AG09319 (cell line): ENCODE measurements at regions not wholly inside any gene's neighbourhood (a gene's known extent, or its start where the extent isn't known, plus 50 kb on each side); places are given as distances from the start of the nearest gene placed in this dataset.

Experiments used
- DNase-seq: peaks from one replicate; pipeline ENCODE4 v3.0.0-alpha.2; 2010; ENCODE audit warnings: low read depth; ENCODE audit errors: extremely low read depth
- CTCF ChIP-seq: IDR thresholded peaks from 2 replicates; pipeline ENCODE4 v1.5.1; 2011; ENCODE audit warnings: low read depth, mild to moderate bottlenecking, inconsistent platforms, low read length, moderate library complexity

- DNase-seq: no peak
- TF ChIP-seq CTCF: no peak
Observed at GRCh38 chr16:86193528-86194193, 294.7 kb downstream of the IRF8 start.

- no peak for DNase-seq
- no peak for TF ChIP-seq CTCF
Observed at GRCh38 chr16:86195863-86196630, 297.1 kb downstream of the IRF8 start.

- no peak for TF ChIP-seq CTCF
- DNase-seq: no peak
Observed at GRCh38 chr16:86196687-86197391, 297.9 kb downstream of the IRF8 start.

- no peak for DNase-seq
- no peak for TF ChIP-seq CTCF
Observed at GRCh38 chr16:86198206-86199118, 299.5 kb downstream of the IRF8 start.

- TF ChIP-seq CTCF: no peak
- no peak for DNase-seq
Observed at GRCh38 chr16:86199182-86199581, 300.2 kb downstream of the IRF8 start.

GRCh38 chr16:86199871-86200695 lies 301.1 kb downstream of the IRF8 start:
- no peak for TF ChIP-seq CTCF
- DNase-seq: no peak
